GM19328 (cell line): ENCODE measurements at regions not wholly inside any gene's neighbourhood (a gene's known extent, or its start where the extent isn't known, plus 50 kb on each side); places are given as distances from the start of the nearest gene placed in this dataset.

Experiments used
- ATAC-seq: cut with Tn5 transposase; IDR thresholded peaks from one replicate; pipeline ENCODE4 v1.9.1; 2021; ENCODE audit warnings: mild to moderate bottlenecking, moderate library complexity; ENCODE audit not compliant: unreplicated experiment

- ATAC-seq: no peak
Measured at GRCh38 chr16:85354686-85355514, 242.6 kb upstream of the CIBAR2 start.

GRCh38 chr16:85355515-85355837 lies 243.2 kb upstream of the CIBAR2 start:
- ATAC-seq: no peak

- ATAC-seq: no peak
Measured at GRCh38 chr16:85356157-85356556, 243.9 kb upstream of the CIBAR2 start.

- ATAC-seq: no peak
Measured at GRCh38 chr16:85357323-85357722, 245.1 kb upstream of the CIBAR2 start.

- ATAC-seq: no peak
Measured at GRCh38 chr16:85357924-85358505, 245.7 kb upstream of the CIBAR2 start.

GRCh38 chr16:85358704-85359146 lies 246.5 kb upstream of the CIBAR2 start:
- no peak for ATAC-seq

GRCh38 chr16:85359147-85359822 lies 247.0 kb upstream of the CIBAR2 start:
- no peak for ATAC-seq

- no peak for ATAC-seq
Measured at GRCh38 chr16:85360323-85361277, 248.3 kb upstream of the CIBAR2 start.

GRCh38 chr16:85361441-85362118 lies 249.3 kb upstream of the CIBAR2 start:
- ATAC-seq: no peak

- ATAC-seq: no peak
Measured at GRCh38 chr16:85362443-85362842, 250.2 kb upstream of the CIBAR2 start.

GRCh38 chr16:85363427-85363826 lies 249.7 kb upstream of the GSE1 start:
- ATAC-seq: no peak

GRCh38 chr16:85363881-85364280 lies 249.2 kb upstream of the GSE1 start:
- no peak for ATAC-seq

- no peak for ATAC-seq
Measured at GRCh38 chr16:85364323-85365040, 248.6 kb upstream of the GSE1 start.

- no peak for ATAC-seq
Measured at GRCh38 chr16:85365120-85365519, 248.0 kb upstream of the GSE1 start.

GRCh38 chr16:85366031-85366763 lies 246.9 kb upstream of the GSE1 start:
- ATAC-seq: no peak

- no peak for ATAC-seq
Measured at GRCh38 chr16:85367485-85367884, 245.6 kb upstream of the GSE1 start.

- ATAC-seq: no peak
Measured at GRCh38 chr16:85369060-85369459, 244.1 kb upstream of the GSE1 start.

- ATAC-seq: no peak
Measured at GRCh38 chr16:85369741-85370528, 243.2 kb upstream of the GSE1 start.
